ENCODE measurements at regions not wholly inside any gene's neighbourhood (a gene's known extent, or its start where the extent isn't known, plus 50 kb on each side); places are given as distances from the start of the nearest gene placed in this dataset.

DNA sequence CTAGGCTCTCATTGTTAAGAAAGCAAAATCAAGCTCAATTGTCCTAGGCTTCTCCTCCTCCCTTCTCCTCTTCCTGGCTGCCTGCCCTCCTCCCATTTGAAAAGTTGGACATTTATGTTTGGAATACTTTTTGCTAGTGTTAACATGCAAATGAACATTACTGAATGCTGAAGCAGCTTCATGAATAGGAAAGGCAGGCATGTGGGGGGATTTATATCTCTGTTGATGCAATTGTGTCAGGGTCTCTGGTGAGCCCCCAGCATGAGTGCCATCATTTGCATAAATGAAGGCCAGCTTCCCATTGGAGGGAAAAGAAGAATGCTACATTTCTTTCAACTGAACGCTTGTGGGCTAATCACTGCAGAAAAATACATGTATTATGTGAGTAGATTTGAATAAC, 160.1 kb upstream of the NDST3 start:
- TF ChIP-seq, protein P1, sequence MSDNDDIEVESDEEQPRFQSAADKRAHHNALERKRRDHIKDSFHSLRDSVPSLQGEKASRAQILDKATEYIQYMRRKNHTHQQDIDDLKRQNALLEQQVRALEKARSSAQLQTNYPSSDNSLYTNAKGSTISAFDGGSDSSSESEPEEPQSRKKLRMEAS (IDR thresholded peaks at IDR 0.05; ENCODE audit: insufficient read depth, insufficient read length) = no peak
- TF ChIP-seq, protein P2, sequence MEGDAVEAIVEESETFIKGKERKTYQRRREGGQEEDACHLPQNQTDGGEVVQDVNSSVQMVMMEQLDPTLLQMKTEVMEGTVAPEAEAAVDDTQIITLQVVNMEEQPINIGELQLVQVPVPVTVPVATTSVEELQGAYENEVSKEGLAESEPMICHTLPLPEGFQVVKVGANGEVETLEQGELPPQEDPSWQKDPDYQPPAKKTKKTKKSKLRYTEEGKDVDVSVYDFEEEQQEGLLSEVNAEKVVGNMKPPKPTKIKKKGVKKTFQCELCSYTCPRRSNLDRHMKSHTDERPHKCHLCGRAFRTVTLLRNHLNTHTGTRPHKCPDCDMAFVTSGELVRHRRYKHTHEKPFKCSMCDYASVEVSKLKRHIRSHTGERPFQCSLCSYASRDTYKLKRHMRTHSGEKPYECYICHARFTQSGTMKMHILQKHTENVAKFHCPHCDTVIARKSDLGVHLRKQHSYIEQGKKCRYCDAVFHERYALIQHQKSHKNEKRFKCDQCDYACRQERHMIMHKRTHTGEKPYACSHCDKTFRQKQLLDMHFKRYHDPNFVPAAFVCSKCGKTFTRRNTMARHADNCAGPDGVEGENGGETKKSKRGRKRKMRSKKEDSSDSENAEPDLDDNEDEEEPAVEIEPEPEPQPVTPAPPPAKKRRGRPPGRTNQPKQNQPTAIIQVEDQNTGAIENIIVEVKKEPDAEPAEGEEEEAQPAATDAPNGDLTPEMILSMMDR (IDR thresholded peaks at IDR 0.05; ENCODE audit: extremely low read depth in 1 of 2, insufficient read depth in 1 of 2, low read depth in 1 of 2, low read length in 2 of 2) = no peak
- TF ChIP-seq GATA2 (IDR thresholded peaks at IDR 0.05; ENCODE audit: insufficient read depth, insufficient read length, low read depth, low read length) = no peak
- TF ChIP-seq POLR2A (IDR thresholded peaks at IDR 0.05; ENCODE audit: low read depth, low read length) = no peak
- no peak for TF ChIP-seq POLR2AphosphoS5 (IDR thresholded peaks at IDR 0.05; ENCODE audit: insufficient read depth, low read depth, low read length)
- no peak for TF ChIP-seq MYC (IDR thresholded peaks at IDR 0.05; ENCODE audit: low read depth, low read length)
- TF ChIP-seq JUN (IDR thresholded peaks at IDR 0.05; ENCODE audit: borderline replicate concordance, insufficient read depth, insufficient read length, low read depth) = no peak
- TF ChIP-seq FOS (IDR thresholded peaks at IDR 0.05; ENCODE audit: borderline replicate concordance, insufficient read depth, low read length) = no peak
- TF ChIP-seq EZH2 (IDR thresholded peaks at IDR 0.05; ENCODE audit: borderline replicate concordance, low read depth, low read length, severe bottlenecking) = no peak
